GM18861 (cell line): ENCODE measurements at regions not wholly inside any gene's neighbourhood (a gene's known extent, or its start where the extent isn't known, plus 50 kb on each side); places are given as distances from the start of the nearest gene placed in this dataset.
"Not testable (repeated sequence)": the region's sequence is repeated elsewhere in the genome, so short reads cannot be mapped to it uniquely, and the experiment has no call there.

ENCODE experiments used
- ATAC-seq: cut with Tn5 transposase; IDR thresholded peaks from one replicate; pipeline ENCODE4 v1.9.1; 2021; ENCODE audit not compliant: unreplicated experiment

DNA sequence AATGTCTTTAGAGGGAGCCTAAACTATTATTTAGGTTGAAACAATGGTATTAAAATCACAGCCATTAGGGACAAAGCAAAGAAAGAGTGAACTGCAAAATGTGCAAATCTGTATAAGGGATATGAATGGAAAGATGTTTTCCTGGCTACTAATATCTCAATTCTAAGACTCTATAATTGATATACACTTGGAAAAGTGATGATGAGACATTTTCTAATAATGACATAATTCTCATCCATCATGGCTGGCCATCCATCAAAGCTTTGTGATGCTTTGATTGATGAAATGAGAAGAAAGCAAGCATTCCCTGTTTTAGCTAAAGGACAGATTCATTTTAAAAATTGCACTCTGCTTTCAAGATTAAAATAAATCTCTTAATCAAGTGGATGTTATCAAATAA is 965.5 kb upstream of the IGFBP7 start:
- no peak for ATAC-seq

DNA sequence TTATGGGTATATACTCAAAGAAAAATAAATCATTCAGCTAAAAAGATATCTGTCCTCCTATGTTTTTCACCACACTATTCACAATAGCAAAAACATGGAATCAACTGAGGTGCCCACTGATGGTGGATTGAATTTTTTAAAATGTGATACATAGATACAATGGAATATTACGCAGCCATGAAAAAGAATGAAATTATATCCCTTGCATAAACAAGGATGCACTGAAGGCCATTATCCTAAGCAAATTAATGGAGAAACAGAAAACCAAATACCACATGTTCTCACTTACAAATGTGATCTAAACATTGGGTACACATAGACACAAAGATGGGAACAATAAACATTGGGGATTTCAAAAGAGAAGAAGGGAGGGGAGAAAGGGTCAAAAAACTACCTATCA is 964.2 kb upstream of the IGFBP7 start:
- no peak for ATAC-seq

- no peak for ATAC-seq
These were observed 960.5 kb upstream of the IGFBP7 start for GRCh38 chr4:58070726-58071125.

DNA sequence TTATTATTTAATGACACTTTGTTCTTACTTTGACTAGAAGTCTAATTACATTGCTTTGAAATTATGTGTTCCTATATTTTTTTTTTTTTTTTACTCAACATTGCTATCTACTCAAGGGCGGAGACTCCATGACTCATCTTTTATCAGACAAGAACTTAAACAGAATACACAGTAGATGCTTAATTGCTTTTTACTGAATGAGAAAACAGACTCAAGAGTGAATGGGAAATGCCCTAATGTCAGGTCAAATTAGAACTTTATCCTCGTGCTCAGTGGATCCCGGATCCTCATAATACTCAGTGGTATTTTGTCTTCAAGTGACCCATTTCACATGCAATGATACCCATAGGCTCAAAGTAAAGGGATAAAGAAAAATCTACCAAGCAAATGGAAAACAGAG is 954.5 kb upstream of the IGFBP7 start:
- no peak for ATAC-seq

GRCh38 chr4:58063404-58064160 is 953.4 kb upstream of the IGFBP7 start:
- ATAC-seq: no peak

GRCh38 chr4:58061967-58062366 is 951.8 kb upstream of the IGFBP7 start:
- no peak for ATAC-seq

- no peak for ATAC-seq
These were observed 940.3 kb upstream of the IGFBP7 start for GRCh38 chr4:58050439-58050838.

- ATAC-seq: no peak
These were observed 938.3 kb upstream of the IGFBP7 start for GRCh38 chr4:58048491-58048890.

- no peak for ATAC-seq
These were observed 932.0 kb upstream of the IGFBP7 start for GRCh38 chr4:58042176-58042575.

DNA sequence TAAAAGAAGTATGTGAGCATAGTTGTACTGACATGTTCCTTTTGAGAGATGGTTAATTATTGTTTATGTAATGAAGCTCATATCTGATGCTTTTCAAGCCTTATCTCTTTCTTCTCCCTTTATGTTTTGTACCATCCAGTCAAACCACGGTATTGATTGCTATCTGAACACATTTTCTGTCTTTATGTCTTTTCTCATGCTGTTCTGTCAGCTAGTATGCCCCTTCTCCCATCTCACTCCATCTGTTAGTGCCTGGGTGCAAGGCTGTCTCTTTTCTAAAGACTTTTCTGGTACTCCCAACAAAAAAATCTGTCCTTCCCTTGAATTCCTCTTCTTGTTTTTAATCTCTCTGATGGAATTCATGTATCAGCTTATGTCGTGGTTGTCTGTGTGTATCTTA is 883.8 kb upstream of the IGFBP7 start:
- no peak for ATAC-seq

DNA sequence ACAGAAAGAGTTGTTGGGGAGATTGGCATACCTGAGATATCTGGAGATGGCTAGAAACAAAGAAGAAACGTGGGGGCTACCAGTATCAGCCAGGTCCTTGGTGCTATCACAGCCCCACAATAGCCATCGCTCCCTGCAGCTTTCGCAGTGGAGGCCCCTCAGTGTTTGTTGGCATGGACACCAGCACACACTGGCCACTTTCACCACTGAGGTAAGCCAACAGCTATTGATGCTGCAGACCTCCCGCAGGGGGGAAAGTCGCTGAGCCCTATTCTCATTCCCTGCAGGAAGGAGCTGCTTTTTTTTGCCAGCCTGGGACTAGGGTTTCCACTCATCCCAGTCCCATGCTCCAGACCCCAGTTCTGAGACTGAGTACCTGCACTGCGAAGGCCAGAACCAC is 879.2 kb upstream of the IGFBP7 start:
- ATAC-seq: no peak

DNA sequence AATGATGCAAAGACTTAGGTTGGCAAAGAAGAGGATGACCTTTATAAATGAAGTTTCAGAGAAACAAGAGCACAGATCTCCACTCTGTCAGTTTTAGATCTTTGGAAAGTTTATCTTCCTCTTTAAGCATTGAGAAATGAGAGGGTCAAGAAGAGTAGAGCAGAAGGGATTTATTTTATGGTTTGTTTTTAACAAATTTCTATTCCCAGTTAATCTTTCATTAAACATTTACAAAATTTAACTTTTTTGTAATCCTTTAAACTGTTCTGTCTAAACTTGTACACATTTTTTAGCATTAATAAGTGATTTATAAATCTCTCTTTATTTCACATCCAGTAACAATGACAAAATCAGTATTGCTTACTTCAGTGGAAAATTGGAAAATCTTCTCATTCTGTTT is 875.0 kb upstream of the IGFBP7 start:
- no peak for ATAC-seq

DNA sequence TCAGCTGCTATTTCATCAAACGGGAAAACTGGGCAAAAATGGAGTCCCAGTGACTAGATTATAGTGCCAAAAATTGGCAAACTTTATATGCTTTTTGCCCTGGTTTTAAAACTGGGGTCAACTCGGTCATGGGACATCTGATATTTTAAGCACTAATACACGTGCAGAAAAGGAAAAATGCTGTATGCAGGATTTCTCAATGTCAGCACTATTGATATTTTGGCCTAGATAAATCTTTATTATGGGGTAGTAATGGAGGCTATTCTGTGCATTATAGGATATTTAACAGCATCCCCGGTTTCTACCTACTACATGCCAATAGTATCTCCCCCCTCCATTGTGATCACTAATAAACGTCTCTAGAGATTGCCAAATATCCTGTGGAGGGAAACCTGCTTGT is 870.9 kb upstream of the IGFBP7 start:
- no peak for ATAC-seq

DNA sequence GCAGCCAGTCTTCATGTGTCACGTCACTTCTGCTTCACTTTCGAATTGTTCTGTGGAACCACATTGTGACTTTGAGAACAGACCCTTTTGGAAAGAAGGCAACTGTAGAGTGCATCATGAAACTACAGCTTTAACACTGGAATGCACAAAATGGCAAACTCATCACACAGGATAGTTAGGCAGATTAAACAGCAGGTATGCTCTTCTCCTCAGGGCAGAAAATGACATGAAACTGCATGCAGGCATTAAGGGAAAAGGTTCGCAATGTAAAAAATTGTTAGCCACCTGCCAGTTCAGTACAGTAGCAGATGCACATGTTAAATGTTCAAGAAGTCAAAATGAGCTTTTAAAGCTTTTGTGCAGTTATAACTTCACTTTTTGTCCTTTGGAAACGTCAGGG is 864.6 kb upstream of the IGFBP7 start:
- ATAC-seq: no peak

GRCh38 chr4:57973819-57974218 is 863.6 kb upstream of the IGFBP7 start:
- ATAC-seq: no peak

DNA sequence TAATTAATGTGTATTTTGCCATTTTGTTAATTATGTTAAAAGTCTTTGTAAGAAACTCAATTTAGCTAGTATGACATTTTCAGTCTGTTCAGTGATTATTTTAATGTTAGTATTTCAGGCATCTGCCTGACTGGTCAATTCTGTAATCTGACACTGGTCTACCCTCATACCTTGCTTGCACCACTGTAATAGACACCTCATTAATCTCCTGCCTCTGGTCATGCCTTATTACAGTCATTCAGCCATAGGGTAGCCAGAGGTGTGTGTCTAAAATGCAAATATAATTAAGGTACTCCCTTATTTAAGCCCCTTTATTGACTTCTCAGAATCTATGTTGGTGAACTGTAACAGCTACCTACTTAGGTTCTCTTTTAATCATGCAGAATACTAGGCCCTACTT is 861.1 kb upstream of the IGFBP7 start:
- ATAC-seq: no peak

DNA sequence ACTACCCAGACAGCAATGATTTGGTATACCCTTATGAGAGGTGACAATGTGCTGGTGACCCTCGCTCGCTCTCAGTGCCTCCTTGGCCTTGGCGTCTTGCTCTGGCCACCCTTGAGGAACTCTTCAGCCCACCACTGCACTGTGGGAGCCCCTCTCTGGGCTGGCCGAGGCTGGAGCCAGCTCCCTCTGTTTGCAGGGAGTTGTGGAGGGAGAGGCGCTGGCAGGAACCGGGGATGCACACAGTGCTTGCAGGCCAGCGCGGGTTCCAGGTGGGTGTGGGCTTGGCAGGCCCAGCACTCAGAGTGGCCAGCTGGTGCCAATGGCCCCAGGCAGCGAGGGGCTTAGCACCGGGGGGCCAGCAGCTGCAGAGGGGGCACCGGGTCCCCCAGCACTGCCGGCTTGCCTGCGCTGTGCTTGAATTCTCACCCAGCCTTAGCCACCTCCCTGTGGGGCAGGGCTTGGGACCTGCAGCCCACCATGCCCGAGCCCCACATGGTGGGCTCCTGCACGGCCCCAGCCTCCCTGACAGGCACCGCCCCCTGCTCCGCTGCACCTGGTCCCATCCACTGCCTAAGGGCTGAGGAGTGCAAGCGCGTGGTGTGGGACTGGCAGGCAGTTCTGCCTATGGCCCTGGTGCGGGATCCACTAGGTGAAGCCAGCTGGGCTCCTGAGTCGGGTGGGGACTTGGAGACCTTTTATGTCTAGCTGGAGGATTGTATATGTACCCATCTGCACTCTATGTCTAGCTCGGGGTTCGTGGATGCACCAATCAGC is 857.0 kb upstream of the IGFBP7 start:
- no peak for ATAC-seq

- ATAC-seq: not testable (repeated sequence)
These were observed 855.2 kb upstream of the IGFBP7 start for GRCh38 chr4:57965431-57965830.

- no peak for ATAC-seq
These were observed 835.1 kb upstream of the IGFBP7 start for GRCh38 chr4:57945298-57945697.

- ATAC-seq: no peak
These were observed 833.5 kb upstream of the IGFBP7 start for GRCh38 chr4:57943682-57944081.

- not testable (repeated sequence) for ATAC-seq
These were observed 827.1 kb upstream of the IGFBP7 start for GRCh38 chr4:57937326-57937725.

DNA sequence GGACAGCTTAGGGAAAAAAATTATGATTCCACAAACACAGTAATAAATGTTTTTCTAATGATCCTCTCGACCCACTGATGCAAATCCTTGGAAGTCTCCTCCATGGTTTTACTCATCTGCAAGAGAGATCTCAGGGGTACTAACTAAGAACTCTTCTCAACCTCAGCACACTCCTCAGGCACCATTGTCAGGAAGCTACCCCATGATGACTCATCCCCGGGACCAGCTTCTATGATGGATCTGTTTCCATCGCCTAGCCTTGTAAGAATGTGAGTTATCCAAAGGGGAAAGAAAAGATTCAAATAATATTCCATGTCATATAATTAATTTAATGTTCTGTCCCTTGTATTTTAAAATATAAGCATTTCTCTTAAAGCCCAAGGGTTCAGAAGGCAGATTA is 816.1 kb upstream of the IGFBP7 start:
- ATAC-seq: no peak

- ATAC-seq: no peak
These were observed 814.8 kb upstream of the IGFBP7 start for GRCh38 chr4:57924951-57925350.
